Caco-2 (cell line): ENCODE measurements at regions not wholly inside any gene's neighbourhood (a gene's known extent, or its start where the extent isn't known, plus 50 kb on each side); places are given as distances from the start of the nearest gene placed in this dataset.
A peak's percentile ranks its signal among the peaks of the same experiment; 100 is the strongest.

ENCODE experiments used
- BruUV-seq: library from RNA; stranded (reverse); fragments of 400-500 nt; replicated peaks from 2 replicates; lab custom pipeline; 2021; lab: Mats Ljungman, UMichigan
- CTCF ChIA-PET: fragments of 300-600 bp; sonication (Branson Sonifier 250); formaldehyde crosslinking; loops from one replicate; lab custom pipeline; 2022; ENCODE audit warnings: antibody characterized with exemption; lab: Charles Lee
- POLR2A ChIA-PET: fragments of 300-600 bp; sonication (Branson Sonifier 250); formaldehyde crosslinking; loops from one replicate; lab custom pipeline; 2022; ENCODE audit warnings: antibody characterized with exemption; lab: Charles Lee
- DNase-seq, 2 experiments: peaks; one replicate each; pipeline versions ENCODE4 v3.0.0 to v3.0.0-alpha.2; 2020 to 2022
- H3K27me3 ChIP-seq: replicated peaks from 2 replicates; pipeline ENCODE4 v1.6.0; 2011; ENCODE audit warnings: low read length; ENCODE audit not compliant: control insufficient read depth, insufficient read depth
- H3K36me3 ChIP-seq: 2 replicates; pipeline ENCODE4 v1.5.1; 2011; ENCODE audit warnings: low read length; ENCODE audit not compliant: control insufficient read depth, insufficient read depth
- H3K4me1 ChIP-seq: fragments of 250-450 bp; sonication (Bioruptor Pico); 2 replicates; pipeline ENCODE4 v1.5.1; 2020; ENCODE audit warnings: mild to moderate bottlenecking
- H3K4me3 ChIP-seq: 2 replicates; pipeline ENCODE4 v1.5.1; 2011; ENCODE audit warnings: low read depth, mild to moderate bottlenecking, control low read depth, low read length
- H3K9me3 ChIP-seq: fragments of 250-450 bp; sonication (Bioruptor Pico); 2 replicates; pipeline ENCODE4 v1.5.1; 2020; ENCODE audit warnings: mild to moderate bottlenecking, moderate library complexity
- H3K27ac Mint-ChIP-seq: one replicate; pipeline ENCODE4 v1.8.0; 2022; ENCODE audit warnings: mixed read lengths; ENCODE audit not compliant: unreplicated experiment
- H3K27me3 Mint-ChIP-seq: one replicate; pipeline ENCODE4 v1.8.0; 2022; ENCODE audit warnings: mixed read lengths; ENCODE audit not compliant: insufficient read depth, unreplicated experiment
- H3K36me3 Mint-ChIP-seq: one replicate; pipeline ENCODE4 v1.8.0; 2022; ENCODE audit warnings: mild to moderate bottlenecking, mixed read lengths; ENCODE audit not compliant: insufficient read depth, unreplicated experiment
- H3K4me1 Mint-ChIP-seq: one replicate; pipeline ENCODE4 v1.8.0; 2022; ENCODE audit warnings: low read depth, mixed read lengths; ENCODE audit not compliant: unreplicated experiment
- H3K4me3 Mint-ChIP-seq: one replicate; pipeline ENCODE4 v1.8.0; 2022; ENCODE audit warnings: mild to moderate bottlenecking, moderate library complexity, mixed read lengths; ENCODE audit not compliant: unreplicated experiment
- H3K9me3 Mint-ChIP-seq: one replicate; pipeline ENCODE4 v1.8.0; 2022; ENCODE audit warnings: mixed read lengths; ENCODE audit not compliant: unreplicated experiment
- intact Hi-C: fragments of 100-400 bp; cut with micrococcal nuclease; formaldehyde crosslinking; loops from one replicate; pipeline ENCODE4 v1.10.0; 2022; ENCODE audit not compliant: unreplicated experiment
- TF ChIP-seq, protein P1 (sequence below), 2 experiments: fragments of 200-600 bp in 1 of 2; IDR thresholded peaks; 1 replicate in 1 of 2; 2 replicates in 1 of 2; pipeline versions ENCODE4 v1.5.1 to v1.8.0; 2011 to 2022; ENCODE audit warnings: antibody characterized with exemption in 1 of 2, control low read depth in 1 of 2, inconsistent platforms in 1 of 2, low read depth in 1 of 2, low read length in 1 of 2, mild to moderate bottlenecking in 1 of 2, moderate library complexity in 1 of 2; ENCODE audit not compliant: insufficient read depth in 1 of 2, severe bottlenecking in 1 of 2, unreplicated experiment in 1 of 2

GRCh38 chr20:59412875-59413284, 112.5 kb downstream of the EDN3 start:
- BruUV-seq: no TSS peak
- intact Hi-C loops: no loop called here
- CTCF ChIA-PET: interaction anchor here (0.6 to 1.5 kb wide), 7 partner anchors 140 to 545 kb away, joined by 3 to 9 read pairs (median 3); no protein-coding TSS in a partner anchor
- peak; percentile 59 to 72 for DNase-seq
- Mint-ChIP-seq H3K4me3 (no peak overlapping the region), H3K36me3 (no peaks in the 10 kb centered on the region), H3K4me1 (no peaks in the 10 kb centered on the region), H3K9me3 (no peaks in the 10 kb centered on the region), H3K27me3 (peaks cover 37% of the 10 kb centered on the region), H3K27ac (peak overlapping the region; percentile 9)
- TF ChIP-seq, protein P1, sequence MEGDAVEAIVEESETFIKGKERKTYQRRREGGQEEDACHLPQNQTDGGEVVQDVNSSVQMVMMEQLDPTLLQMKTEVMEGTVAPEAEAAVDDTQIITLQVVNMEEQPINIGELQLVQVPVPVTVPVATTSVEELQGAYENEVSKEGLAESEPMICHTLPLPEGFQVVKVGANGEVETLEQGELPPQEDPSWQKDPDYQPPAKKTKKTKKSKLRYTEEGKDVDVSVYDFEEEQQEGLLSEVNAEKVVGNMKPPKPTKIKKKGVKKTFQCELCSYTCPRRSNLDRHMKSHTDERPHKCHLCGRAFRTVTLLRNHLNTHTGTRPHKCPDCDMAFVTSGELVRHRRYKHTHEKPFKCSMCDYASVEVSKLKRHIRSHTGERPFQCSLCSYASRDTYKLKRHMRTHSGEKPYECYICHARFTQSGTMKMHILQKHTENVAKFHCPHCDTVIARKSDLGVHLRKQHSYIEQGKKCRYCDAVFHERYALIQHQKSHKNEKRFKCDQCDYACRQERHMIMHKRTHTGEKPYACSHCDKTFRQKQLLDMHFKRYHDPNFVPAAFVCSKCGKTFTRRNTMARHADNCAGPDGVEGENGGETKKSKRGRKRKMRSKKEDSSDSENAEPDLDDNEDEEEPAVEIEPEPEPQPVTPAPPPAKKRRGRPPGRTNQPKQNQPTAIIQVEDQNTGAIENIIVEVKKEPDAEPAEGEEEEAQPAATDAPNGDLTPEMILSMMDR (IDR thresholded peaks at IDR 0.05; ENCODE audit: insufficient read depth in 1 of 2, low read depth in 1 of 2, low read length in 1 of 2, severe bottlenecking in 1 of 2, unreplicated experiment in 1 of 2): peak; percentile 38 to 65
- no peaks in the 10 kb centered on the region for H3K36me3 ChIP-seq
- peaks cover 11% of the 10 kb centered on the region for H3K9me3 ChIP-seq
- peaks cover 2% of the 10 kb centered on the region; the same call in 1 of the 2 replicates for H3K27me3 ChIP-seq
- H3K4me1 ChIP-seq: no peaks in the 10 kb centered on the region
- POLR2A ChIA-PET: no interaction called here
- no peak overlapping the region for H3K4me3 ChIP-seq

GRCh38 chr20:59413326-59413865, 113.0 kb downstream of the EDN3 start:
- ChIA-PET CTCF (interaction anchor here (0.6 to 1.5 kb wide), 7 partner anchors 140 to 546 kb away, joined by 3 to 9 read pairs (median 3); no protein-coding TSS in a partner anchor), POLR2A (no interaction called here)
- TF ChIP-seq, protein P1 (IDR thresholded peaks at IDR 0.05; ENCODE audit: insufficient read depth in 1 of 2, low read depth in 1 of 2, low read length in 1 of 2, severe bottlenecking in 1 of 2, unreplicated experiment in 1 of 2): no peak
- H3K9me3 Mint-ChIP-seq: no peaks in the 10 kb centered on the region
- no peak for DNase-seq
- no peaks in the 10 kb centered on the region for H3K4me1 Mint-ChIP-seq
- BruUV-seq: no TSS peak
- Histone ChIP-seq H3K4me1 (no peaks in the 10 kb centered on the region), H3K4me3 (no peak overlapping the region), H3K9me3 (peaks cover 11% of the 10 kb centered on the region), H3K27me3 (peaks cover 4% of the 10 kb centered on the region), H3K36me3 (no peaks in the 10 kb centered on the region)
- H3K4me3 Mint-ChIP-seq: no peak overlapping the region
- intact Hi-C loops: no loop called here
- peaks cover 34% of the 10 kb centered on the region for H3K27me3 Mint-ChIP-seq
- H3K36me3 Mint-ChIP-seq: no peaks in the 10 kb centered on the region
- H3K27ac Mint-ChIP-seq: peak overlapping the region; percentile 9

DNA sequence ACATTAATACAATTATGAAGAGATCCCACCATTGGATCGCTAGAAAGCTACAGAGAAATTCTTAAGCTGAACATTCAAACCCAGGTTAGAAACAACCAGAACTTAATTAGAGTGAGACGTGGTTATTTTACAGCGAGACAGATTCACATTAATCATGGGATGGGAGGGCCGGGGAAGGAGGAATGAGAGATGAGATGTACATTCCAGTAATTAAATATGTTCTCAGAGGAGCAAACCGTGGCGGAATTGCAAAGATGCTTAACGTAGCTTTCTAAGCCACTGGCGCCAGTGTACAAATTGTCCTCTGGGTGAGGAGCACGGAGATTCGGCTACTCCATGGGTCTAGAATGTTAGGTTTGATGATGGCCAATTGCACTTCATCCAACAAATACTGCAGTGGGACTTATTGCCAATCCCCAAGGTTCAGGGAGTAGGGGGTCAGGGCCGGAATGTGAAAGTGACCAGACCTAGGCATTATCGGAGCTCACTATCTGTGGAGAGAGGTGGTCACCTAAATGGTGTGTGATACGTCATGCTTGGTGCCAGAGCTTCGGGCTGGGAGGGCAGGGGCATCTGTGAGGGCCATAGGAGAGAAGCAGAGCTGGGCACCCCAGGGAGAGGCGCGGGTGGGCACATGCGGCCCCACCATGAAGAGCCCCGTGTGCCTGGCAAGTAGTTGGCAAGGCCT, 114.7 kb downstream of the EDN3 start:
- Histone ChIP-seq H3K4me1 (no peaks in the 10 kb centered on the region), H3K4me3 (no peak overlapping the region), H3K9me3 (0 out of 2 replicates have a peak, but pooled peaks cover 3% of the 10 kb centered on the region), H3K27me3 (peaks cover 4% of the 10 kb centered on the region), H3K36me3 (no peaks in the 10 kb centered on the region)
- Mint-ChIP-seq H3K27me3 (peaks cover 43% of the 10 kb centered on the region), H3K4me3 (no peak overlapping the region), H3K9me3 (no peaks in the 10 kb centered on the region), H3K4me1 (no peaks in the 10 kb centered on the region), H3K36me3 (no peaks in the 10 kb centered on the region), H3K27ac (no peak overlapping the region)
- no TSS peak for BruUV-seq
- ChIA-PET CTCF (interaction anchor here (0.6 kb wide), 1 partner anchor 11 kb away, joined by 3 read pairs; no protein-coding TSS in a partner anchor), POLR2A (no interaction called here)
- DNase-seq: no peak
- intact Hi-C loops: no loop called here
- TF ChIP-seq, protein P1 (IDR thresholded peaks at IDR 0.05; ENCODE audit: insufficient read depth in 1 of 2, low read depth in 1 of 2, low read length in 1 of 2, severe bottlenecking in 1 of 2, unreplicated experiment in 1 of 2): no peak
